ENCODE measurements at regions not wholly inside any gene's neighbourhood (a gene's known extent, or its start where the extent isn't known, plus 50 kb on each side); places are given as distances from the start of the nearest gene placed in this dataset.

- no peaks in the 10 kb centered on the region for H4K20me1 ChIP-seq (ENCODE audit: insufficient read depth)
- no peaks in the 10 kb centered on the region for H3K79me2 ChIP-seq (ENCODE audit: insufficient read depth, low read depth)
- no peak overlapping the region for H3K4me2 ChIP-seq
- no peaks in the 10 kb centered on the region for H3K4me1 ChIP-seq (ENCODE audit: low read depth, poor library complexity, severe bottlenecking)
- H3K27me3 ChIP-seq (ENCODE audit: insufficient read depth, low read depth), result peaks cover 16% of the 10 kb centered on the region; the same call in 1 of the 2 replicates
- H3K36me3 ChIP-seq (ENCODE audit: insufficient read depth), result no peaks in the 10 kb centered on the region
- no peak overlapping the region for H3K4me3 ChIP-seq (IDR thresholded peaks at IDR 0.05; ENCODE audit: insufficient read depth, low read depth, low read length)
- no peak for TF ChIP-seq CTCF (conservative IDR thresholded peaks at IDR 0.05; ENCODE audit: low read depth, low read length)
- no peak overlapping the region for H3K27ac ChIP-seq
- no peak overlapping the region for H2AFZ ChIP-seq (ENCODE audit: low read depth)
- no peak overlapping the region for H3K9ac ChIP-seq
Measured at GRCh38 chr1:4024811-4025210, 124.7 kb upstream of the C1orf174 start.

- Histone ChIP-seq H3K4me3 (IDR thresholded peaks at IDR 0.05; ENCODE audit: insufficient read depth, low read depth, low read length) (no peak overlapping the region), H3K27ac (no peak overlapping the region), H3K9ac (no peak overlapping the region), H3K4me1 (ENCODE audit: low read depth, poor library complexity, severe bottlenecking) (no peaks in the 10 kb centered on the region), H3K4me2 (no peak overlapping the region), H4K20me1 (ENCODE audit: insufficient read depth) (no peaks in the 10 kb centered on the region), H3K79me2 (ENCODE audit: insufficient read depth, low read depth) (no peaks in the 10 kb centered on the region), H2AFZ (ENCODE audit: low read depth) (no peak overlapping the region), H3K27me3 (ENCODE audit: insufficient read depth, low read depth) (peaks cover 16% of the 10 kb centered on the region; the same call in 1 of the 2 replicates), H3K36me3 (ENCODE audit: insufficient read depth) (no peaks in the 10 kb centered on the region)
- no peak for TF ChIP-seq CTCF (conservative IDR thresholded peaks at IDR 0.05; ENCODE audit: low read depth, low read length)
Measured at GRCh38 chr1:4025752-4026151, 125.7 kb upstream of the C1orf174 start.

- no peak overlapping the region for H2AFZ ChIP-seq (ENCODE audit: low read depth)
- H3K4me3 ChIP-seq (IDR thresholded peaks at IDR 0.05; ENCODE audit: insufficient read depth, low read depth, low read length), result no peak overlapping the region
- H3K9ac ChIP-seq, result no peak overlapping the region
- no peaks in the 10 kb centered on the region for H3K36me3 ChIP-seq (ENCODE audit: insufficient read depth)
- H4K20me1 ChIP-seq (ENCODE audit: insufficient read depth), result no peaks in the 10 kb centered on the region
- no peaks in the 10 kb centered on the region for H3K79me2 ChIP-seq (ENCODE audit: insufficient read depth, low read depth)
- peaks cover 16% of the 10 kb centered on the region; the same call in 1 of the 2 replicates for H3K27me3 ChIP-seq (ENCODE audit: insufficient read depth, low read depth)
- no peak overlapping the region for H3K27ac ChIP-seq
- no peaks in the 10 kb centered on the region for H3K4me1 ChIP-seq (ENCODE audit: low read depth, poor library complexity, severe bottlenecking)
- TF ChIP-seq CTCF (conservative IDR thresholded peaks at IDR 0.05; ENCODE audit: low read depth, low read length), result no peak
- no peak overlapping the region for H3K4me2 ChIP-seq
Measured at GRCh38 chr1:4027008-4027407, 126.9 kb upstream of the C1orf174 start.

GRCh38 chr1:4027492-4028138 lies 127.5 kb upstream of the C1orf174 start:
- Histone ChIP-seq H3K36me3 (ENCODE audit: insufficient read depth) (no peaks in the 10 kb centered on the region), H3K4me1 (ENCODE audit: low read depth, poor library complexity, severe bottlenecking) (no peaks in the 10 kb centered on the region), H3K79me2 (ENCODE audit: insufficient read depth, low read depth) (no peaks in the 10 kb centered on the region), H3K27me3 (ENCODE audit: insufficient read depth, low read depth) (peaks cover 16% of the 10 kb centered on the region; the same call in 1 of the 2 replicates), H3K4me3 (IDR thresholded peaks at IDR 0.05; ENCODE audit: insufficient read depth, low read depth, low read length) (no peak overlapping the region), H4K20me1 (ENCODE audit: insufficient read depth) (no peaks in the 10 kb centered on the region), H3K4me2 (no peak overlapping the region), H2AFZ (ENCODE audit: low read depth) (no peak overlapping the region), H3K9ac (no peak overlapping the region), H3K27ac (no peak overlapping the region)
- TF ChIP-seq CTCF (conservative IDR thresholded peaks at IDR 0.05; ENCODE audit: low read depth, low read length), result no peak
